Prostate gland (tissue), 2 donors: ENCODE measurements at regions not wholly inside any gene's neighbourhood (a gene's known extent, or its start where the extent isn't known, plus 50 kb on each side); places are given as distances from the start of the nearest gene placed in this dataset.

Experiments
- CTCF ChIP-seq, 4 experiments: fragments of 200-600 bp in 2 of 4; fragments of 450-650 bp in 2 of 4; sonication (generic) in 2 of 4; IDR thresholded peaks; 1 replicate in 3 of 4; 2 replicates in 1 of 4; pipeline ENCODE4 v1.5.1; 2016 to 2019; ENCODE audit warnings: antibody characterized with exemption in 4 of 4, mild to moderate bottlenecking in 2 of 4, moderate library complexity in 2 of 4
- POLR2A ChIP-seq: fragments of 450-650 bp; IDR thresholded peaks from one replicate; pipeline ENCODE4 v1.6.1; 2016; ENCODE audit warnings: antibody characterized with exemption, mild to moderate bottlenecking

GRCh38 chr11:103805688-103806009, 230.8 kb upstream of the DDI1 start:
- no peak for TF ChIP-seq CTCF (IDR thresholded peaks at IDR 0.05)
- no peak for TF ChIP-seq POLR2A
